Testis (tissue), 2 donors: ENCODE measurements at regions not wholly inside any gene's neighbourhood (a gene's known extent, or its start where the extent isn't known, plus 50 kb on each side); places are given as distances from the start of the nearest gene placed in this dataset.

ENCODE experiments used
- DNase-seq: peaks from one replicate; pipeline ENCODE4 v3.0.0-alpha.2; 2019
- H3K27ac ChIP-seq, 2 donors: fragments of 200-600 bp; sonication (generic); one replicate each; pipeline ENCODE4 v1.5.1; 2019
- H3K27me3 ChIP-seq: fragments of 200-600 bp; sonication (generic); one replicate; pipeline ENCODE4 v1.5.1; 2019
- H3K36me3 ChIP-seq: fragments of 200-600 bp; sonication (generic); one replicate; pipeline ENCODE4 v1.5.1; 2017; ENCODE audit warnings: low read depth; ENCODE audit errors: missing control alignments
- H3K4me1 ChIP-seq: fragments of 200-600 bp; sonication (generic); one replicate; pipeline ENCODE4 v1.5.1; 2019
- H3K4me3 ChIP-seq, 2 donors: fragments of 200-600 bp; sonication (generic); one replicate each; pipeline ENCODE4 v1.5.1; 2017 to 2019
- H3K9me3 ChIP-seq: fragments of 200-600 bp; sonication (generic); one replicate; pipeline ENCODE4 v1.5.1; 2017
- POLR2A ChIP-seq: fragments of 450-650 bp; IDR thresholded peaks from one replicate; pipeline ENCODE4 v1.6.1; 2017; ENCODE audit warnings: antibody characterized with exemption, mild to moderate bottlenecking, moderate library complexity
- WGBS, 2 donors: methylation state at CpG; one replicate each; pipeline ENCODE4 v1.1.5; 2018; 5-methylcytosine and 5-hydroxymethylcytosine counted together
- intact Hi-C: fragments of 100-400 bp; cut with DNase I; formaldehyde crosslinking; loops from one replicate; pipeline ENCODE4 v1.15.1; 2023; ENCODE audit warnings: low total_unique reads
- TF ChIP-seq, protein P1 (sequence below), 3 experiments: fragments of 450-650 bp in 2 of 3; fragments of 200-600 bp in 1 of 3; sonication (generic) in 1 of 3; IDR thresholded peaks; one replicate each; pipeline ENCODE4 v1.5.1; 2016 to 2019; ENCODE audit warnings: antibody characterized with exemption in 3 of 3, mild to moderate bottlenecking in 2 of 3, moderate library complexity in 1 of 3

DNA sequence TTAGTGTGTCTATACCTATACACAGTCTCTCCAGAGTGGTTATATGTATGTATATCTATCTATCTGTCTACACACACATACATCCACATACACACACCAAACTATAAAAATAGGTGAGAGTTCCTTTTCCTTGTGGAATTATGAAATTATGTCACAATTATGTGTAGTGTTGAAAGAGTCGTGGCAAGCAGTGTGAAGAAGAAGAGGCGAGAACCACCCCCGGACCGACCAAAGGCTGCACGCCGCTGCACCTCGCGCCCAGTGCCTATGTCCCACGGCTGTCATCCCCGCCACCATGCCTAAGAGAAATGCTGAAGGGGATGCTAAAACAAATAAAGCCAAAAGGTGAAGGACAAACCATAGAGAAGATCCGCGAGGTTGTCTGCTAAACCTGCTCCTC lies 95.0 kb upstream of the RAP2B start:
- Histone ChIP-seq H3K4me3 (no peak overlapping the region), H3K4me1 (no peaks in the 10 kb centered on the region), H3K27ac (no peak overlapping the region), H3K36me3 (no peaks in the 10 kb centered on the region), H3K9me3 (no peaks in the 10 kb centered on the region), H3K27me3 (no peaks in the 10 kb centered on the region)
- intact Hi-C loops = no loop called here
- DNase-seq = no peak
- 90 to 95% methylated on average over 12 of the region's 12 CpGs for WGBS, 2 donors
- TF ChIP-seq, protein P1, sequence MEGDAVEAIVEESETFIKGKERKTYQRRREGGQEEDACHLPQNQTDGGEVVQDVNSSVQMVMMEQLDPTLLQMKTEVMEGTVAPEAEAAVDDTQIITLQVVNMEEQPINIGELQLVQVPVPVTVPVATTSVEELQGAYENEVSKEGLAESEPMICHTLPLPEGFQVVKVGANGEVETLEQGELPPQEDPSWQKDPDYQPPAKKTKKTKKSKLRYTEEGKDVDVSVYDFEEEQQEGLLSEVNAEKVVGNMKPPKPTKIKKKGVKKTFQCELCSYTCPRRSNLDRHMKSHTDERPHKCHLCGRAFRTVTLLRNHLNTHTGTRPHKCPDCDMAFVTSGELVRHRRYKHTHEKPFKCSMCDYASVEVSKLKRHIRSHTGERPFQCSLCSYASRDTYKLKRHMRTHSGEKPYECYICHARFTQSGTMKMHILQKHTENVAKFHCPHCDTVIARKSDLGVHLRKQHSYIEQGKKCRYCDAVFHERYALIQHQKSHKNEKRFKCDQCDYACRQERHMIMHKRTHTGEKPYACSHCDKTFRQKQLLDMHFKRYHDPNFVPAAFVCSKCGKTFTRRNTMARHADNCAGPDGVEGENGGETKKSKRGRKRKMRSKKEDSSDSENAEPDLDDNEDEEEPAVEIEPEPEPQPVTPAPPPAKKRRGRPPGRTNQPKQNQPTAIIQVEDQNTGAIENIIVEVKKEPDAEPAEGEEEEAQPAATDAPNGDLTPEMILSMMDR (IDR thresholded peaks at IDR 0.05) = no peak
- TF ChIP-seq POLR2A = no peak

DNA sequence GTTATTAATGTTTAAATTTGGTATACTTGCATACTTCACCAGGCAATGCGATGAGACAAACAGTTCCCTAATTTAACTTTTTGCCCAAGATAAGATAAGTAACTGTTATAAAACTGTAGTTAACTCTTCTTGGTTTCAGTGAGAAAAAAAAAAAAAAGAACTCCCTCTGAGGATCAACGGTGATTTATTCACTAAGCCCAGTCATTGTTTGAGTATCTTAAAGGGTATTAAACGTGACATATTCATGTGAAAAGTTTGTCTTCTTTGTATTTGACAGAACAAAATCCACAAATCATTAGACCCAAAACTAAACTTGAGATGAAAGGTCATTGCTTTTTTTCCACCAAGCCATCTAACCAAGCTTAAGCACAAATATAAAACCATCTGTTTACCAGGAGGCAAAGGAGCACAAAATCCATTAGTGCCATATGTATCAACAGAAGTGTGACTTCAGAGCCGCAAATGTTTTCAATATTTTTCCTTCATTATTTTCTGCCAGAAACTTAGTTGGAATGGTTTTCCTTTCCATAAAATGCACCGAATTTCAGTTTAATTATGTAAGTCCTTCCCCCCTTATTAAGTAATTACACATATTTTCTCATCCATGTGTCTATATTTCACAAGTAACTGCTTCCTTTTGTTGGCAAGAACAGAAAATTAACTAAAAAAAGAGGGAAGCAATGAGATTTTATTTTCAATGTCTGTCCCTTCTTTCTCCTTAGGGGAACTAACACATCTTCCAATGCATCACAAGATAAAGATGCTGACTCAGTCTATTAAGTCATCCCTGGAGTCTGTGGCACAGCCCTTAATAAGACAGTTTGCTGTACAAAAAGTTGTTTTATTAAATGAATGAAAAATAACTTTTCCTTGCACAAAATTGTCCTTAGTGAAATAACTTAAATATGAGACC lies 92.2 kb upstream of the RAP2B start:
- no peaks in the 10 kb centered on the region for H3K4me1 ChIP-seq
- no peak overlapping the region for H3K27ac ChIP-seq
- no peaks in the 10 kb centered on the region for H3K36me3 ChIP-seq
- no peak overlapping the region for H3K4me3 ChIP-seq
- no peaks in the 10 kb centered on the region for H3K9me3 ChIP-seq
- TF ChIP-seq, protein P1 (IDR thresholded peaks at IDR 0.05) = no peak
- TF ChIP-seq POLR2A = no peak
- no peaks in the 10 kb centered on the region for H3K27me3 ChIP-seq
- DNase-seq = no peak
- 52 to 56% methylated on average over 5 of the region's 5 CpGs for WGBS, 2 donors
- intact Hi-C loops = no loop called here

DNA sequence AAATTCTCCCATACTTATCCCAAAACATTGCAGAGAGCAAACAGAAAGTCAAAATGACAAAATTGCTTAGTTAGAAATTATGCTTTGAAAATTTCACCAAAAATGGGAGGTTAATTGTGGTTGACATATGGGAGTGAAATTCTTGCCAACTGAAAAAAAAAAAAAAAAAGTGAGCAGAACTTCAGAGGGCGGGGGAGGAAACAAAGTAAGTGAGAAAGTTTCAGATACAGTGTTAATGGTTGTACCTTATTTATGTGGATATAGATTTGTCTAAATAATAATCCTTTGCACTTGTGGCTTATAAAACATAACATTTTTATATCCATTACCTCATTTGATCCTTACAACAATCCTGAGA lies 91.5 kb upstream of the RAP2B start:
- TF ChIP-seq, protein P1 (IDR thresholded peaks at IDR 0.05) = no peak
- TF ChIP-seq POLR2A = no peak
- DNase-seq = no peak

DNA sequence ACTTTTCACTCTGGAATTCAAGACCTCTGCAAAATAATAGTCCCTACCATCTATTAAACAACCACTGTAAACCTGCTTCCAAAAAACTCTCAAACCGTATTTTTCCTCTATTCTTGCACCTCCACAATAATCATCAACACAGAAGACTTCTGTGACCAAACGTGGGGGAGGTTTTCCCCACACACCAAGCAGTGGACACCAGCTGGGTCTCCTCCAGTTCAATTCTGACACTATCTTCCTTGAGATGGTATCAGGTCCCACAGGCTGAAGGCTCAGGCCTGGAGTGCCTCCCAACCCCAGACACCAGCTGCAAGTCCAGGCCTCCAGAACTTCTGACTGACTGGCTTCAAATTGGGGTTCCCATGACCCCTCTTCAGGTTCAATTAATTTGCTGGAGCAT lies 89.6 kb upstream of the RAP2B start:
- no peaks in the 10 kb centered on the region for H3K36me3 ChIP-seq
- no peak for TF ChIP-seq POLR2A
- TF ChIP-seq, protein P1 (IDR thresholded peaks at IDR 0.05) = no peak
- H3K4me3 ChIP-seq = no peak overlapping the region
- no peaks in the 10 kb centered on the region for H3K9me3 ChIP-seq
- no peak for DNase-seq
- no peaks in the 10 kb centered on the region for H3K27me3 ChIP-seq
- WGBS, 2 donors = 56 to 80% methylated on average over 2 of the region's 2 CpGs
- intact Hi-C loops = no loop called here
- H3K4me1 ChIP-seq = no peaks in the 10 kb centered on the region
- no peak overlapping the region for H3K27ac ChIP-seq

More for the DNA sequence above, 91.5 kb upstream of the RAP2B start:
- 60 to 80% methylated on average over 1 of the region's 1 CpG for WGBS, 2 donors
- Histone ChIP-seq H3K27ac (no peak overlapping the region), H3K36me3 (no peaks in the 10 kb centered on the region), H3K4me3 (no peak overlapping the region), H3K4me1 (no peaks in the 10 kb centered on the region), H3K27me3 (no peaks in the 10 kb centered on the region), H3K9me3 (no peaks in the 10 kb centered on the region)
- intact Hi-C loops = no loop called here

DNA sequence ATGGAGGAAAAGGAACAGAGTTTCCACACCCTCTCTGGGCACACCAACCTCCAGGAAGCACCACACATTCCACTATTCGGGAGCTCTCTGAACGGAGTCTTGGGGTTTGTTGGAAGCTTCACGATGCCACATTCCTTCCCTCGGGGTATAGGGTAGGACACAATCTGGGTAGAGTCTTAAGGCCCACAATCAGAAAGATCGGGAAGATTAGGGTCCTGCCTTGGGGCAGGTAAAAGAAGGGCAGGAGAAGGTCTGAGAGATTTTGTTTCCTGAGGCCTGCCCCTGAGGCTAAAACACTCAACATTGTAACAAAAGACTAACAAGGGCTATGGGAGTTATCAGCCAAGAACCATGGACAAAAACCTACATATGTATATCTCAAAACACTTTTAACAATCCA lies 89.2 kb upstream of the RAP2B start:
- WGBS, 2 donors = 69 to 87% methylated on average over 5 of the region's 5 CpGs
- no peak for DNase-seq

More for the DNA sequence above, 89.2 kb upstream of the RAP2B start:
- Histone ChIP-seq H3K4me1 (no peaks in the 10 kb centered on the region), H3K9me3 (no peaks in the 10 kb centered on the region), H3K27me3 (no peaks in the 10 kb centered on the region), H3K4me3 (no peak overlapping the region), H3K27ac (no peak overlapping the region), H3K36me3 (no peaks in the 10 kb centered on the region)
- intact Hi-C loops = no loop called here
- TF ChIP-seq, protein P1 (IDR thresholded peaks at IDR 0.05) = no peak
- no peak for TF ChIP-seq POLR2A
